Left renal cortex interstitium (tissue), 4 donors: ENCODE measurements at regions not wholly inside any gene's neighbourhood (a gene's known extent, or its start where the extent isn't known, plus 50 kb on each side); places are given as distances from the start of the nearest gene placed in this dataset.

Source experiments
- DNase-seq, 4 donors: peaks; one replicate each; pipeline ENCODE4 v3.0.0-alpha.2; 2013; ENCODE audit warnings: low read depth in 4 of 4, low spot score in 2 of 4, missing footprints in 1 of 4

DNA sequence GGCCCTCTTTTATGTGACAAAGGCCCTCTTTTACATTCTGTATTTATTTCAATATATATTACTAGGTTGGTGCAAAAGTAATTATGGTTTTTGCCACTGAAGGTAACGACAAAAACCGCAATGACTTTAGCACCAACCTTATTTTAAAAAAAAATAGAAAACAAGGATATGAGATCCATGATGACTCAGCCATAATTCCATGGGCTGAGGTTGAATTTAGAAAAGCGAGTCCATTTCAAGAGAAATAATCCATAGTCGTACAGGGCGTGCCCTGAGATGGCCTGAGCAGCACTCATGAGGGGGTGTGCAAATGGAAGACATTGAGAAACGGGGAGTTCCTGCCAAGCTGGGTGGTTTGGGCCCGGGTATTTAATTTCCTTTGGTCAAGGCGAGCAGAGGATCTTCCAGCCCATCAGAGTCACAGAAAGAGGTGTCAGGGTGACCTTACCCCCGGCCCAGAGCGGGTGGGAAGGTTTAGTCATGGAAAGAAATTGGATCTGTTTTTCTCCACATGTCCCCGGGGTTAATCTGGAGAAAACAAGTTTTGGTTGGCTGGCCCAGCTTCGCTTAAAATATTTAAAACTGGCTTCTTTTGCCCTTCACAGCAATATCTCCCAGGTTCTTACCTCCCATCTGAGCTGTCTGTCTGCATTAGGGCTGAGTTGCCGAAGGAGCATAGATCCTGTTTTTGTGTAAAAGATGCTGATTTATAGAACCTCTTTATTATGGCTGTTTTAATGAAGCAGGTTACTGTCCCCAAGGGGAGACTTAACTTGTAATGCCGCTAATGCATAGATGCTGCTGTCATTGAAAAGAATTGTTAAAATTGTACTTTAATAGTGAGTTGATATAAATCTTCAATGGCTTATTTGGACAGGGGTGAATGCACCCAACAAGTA, 255.6 kb downstream of the PREX1 start:
- DNase-seq, result no peak

DNA sequence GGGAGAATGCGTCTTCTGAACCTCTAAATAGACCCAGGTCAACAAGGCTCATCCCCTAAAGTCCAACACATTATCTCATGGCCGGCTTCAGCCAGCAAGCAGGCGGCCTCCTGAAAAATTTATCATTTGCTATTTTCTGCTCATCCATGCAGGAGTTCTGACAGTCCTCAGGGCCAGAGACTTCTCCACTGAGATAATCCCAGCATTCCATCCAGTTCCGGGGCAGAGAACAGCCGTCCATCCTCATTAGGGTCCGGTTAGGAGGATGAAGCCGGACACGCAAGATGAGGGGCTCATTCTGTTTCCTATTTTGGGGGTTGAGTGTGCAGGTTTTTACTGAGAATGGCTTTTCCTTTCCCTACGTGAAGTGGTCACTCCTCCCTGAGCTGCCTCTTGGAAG, 258.1 kb downstream of the PREX1 start:
- DNase-seq, result no peak

DNA sequence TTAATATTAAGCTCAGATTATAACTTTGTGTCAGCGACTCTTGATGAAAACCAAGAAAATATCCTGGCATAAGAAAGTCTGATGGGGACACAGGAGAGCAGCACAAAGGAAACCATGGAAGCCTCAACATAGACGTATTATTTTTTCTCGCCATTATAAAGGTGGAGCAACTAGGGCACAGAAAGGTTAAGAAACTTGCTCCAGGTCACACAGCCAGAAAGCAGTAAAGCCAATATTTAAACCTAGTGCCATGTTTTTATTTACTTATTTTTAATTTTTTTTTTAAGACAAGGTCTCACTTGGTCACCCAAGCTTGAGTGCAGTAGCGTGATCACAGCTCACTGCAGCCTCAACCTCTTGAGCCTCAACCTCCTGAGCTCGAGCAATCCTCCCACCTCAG, 259.3 kb downstream of the PREX1 start:
- DNase-seq, result no peak

- DNase-seq, result no peak
Measured at GRCh38 chr20:48567145-48567544, 260.7 kb downstream of the PREX1 start.

- no peak for DNase-seq
Measured at GRCh38 chr20:48564982-48565539, 262.7 kb downstream of the PREX1 start.

- DNase-seq, result no peak
Measured at GRCh38 chr20:48563191-48563870, 264.5 kb downstream of the PREX1 start.

- DNase-seq, result no peak
Measured at GRCh38 chr20:48562586-48563116, 265.1 kb downstream of the PREX1 start.

- no peak for DNase-seq
Measured at GRCh38 chr20:48558906-48559305, 268.9 kb downstream of the PREX1 start.

- no peak for DNase-seq
Measured at GRCh38 chr20:48557380-48557779, 270.4 kb downstream of the PREX1 start.

- DNase-seq, result no peak
Measured at GRCh38 chr20:48556956-48557355, 270.8 kb downstream of the PREX1 start.

- no peak for DNase-seq
Measured at GRCh38 chr20:48552550-48552949, 275.2 kb downstream of the PREX1 start.

- no peak for DNase-seq
Measured at GRCh38 chr20:48550814-48551213, 277.0 kb downstream of the PREX1 start.

GRCh38 chr20:48547664-48548063, 280.1 kb downstream of the PREX1 start:
- no peak for DNase-seq

DNA sequence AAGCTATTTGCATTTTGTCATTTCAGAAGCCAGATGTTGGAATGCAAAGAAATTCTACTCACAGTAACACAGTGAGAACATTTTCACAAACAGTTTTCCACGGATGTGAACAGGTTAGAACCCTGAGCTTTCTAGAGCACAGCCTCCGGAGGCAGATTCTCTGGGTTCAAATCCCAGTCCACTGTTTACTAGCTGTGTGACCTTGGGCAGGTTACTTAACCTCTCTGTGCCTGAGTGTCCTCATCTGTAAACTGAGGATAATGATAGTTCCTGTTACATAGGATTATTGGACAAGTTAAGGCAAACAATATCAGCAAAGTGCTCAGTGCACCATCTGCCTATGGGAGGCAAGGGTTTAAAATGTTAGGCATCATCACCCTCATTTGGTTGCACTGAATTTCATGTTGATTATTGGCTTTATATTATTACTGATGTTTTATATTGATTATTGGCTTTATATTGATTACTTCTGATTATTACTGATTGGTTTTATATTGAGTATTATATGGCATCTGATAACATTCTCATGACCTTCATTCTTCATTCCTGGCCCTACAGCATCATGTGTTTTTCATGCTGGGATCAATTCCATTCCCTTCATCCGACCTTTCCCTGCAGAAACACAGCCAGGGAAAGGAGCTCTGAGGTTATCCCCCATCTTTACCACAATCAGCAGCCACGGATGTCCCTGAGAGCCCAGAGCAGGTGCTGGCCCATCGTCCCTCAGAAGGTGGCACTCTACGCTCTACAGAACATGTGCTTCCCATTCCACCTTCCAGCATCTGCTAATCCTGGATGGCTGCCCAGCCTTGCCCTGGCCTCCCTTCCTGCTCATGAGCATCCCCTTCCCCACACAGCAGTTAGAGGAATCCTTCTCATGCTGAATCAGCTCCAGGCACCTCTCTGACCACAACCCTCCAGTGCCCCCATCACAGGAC, 283.1 kb downstream of the PREX1 start:
- no peak for DNase-seq

DNA sequence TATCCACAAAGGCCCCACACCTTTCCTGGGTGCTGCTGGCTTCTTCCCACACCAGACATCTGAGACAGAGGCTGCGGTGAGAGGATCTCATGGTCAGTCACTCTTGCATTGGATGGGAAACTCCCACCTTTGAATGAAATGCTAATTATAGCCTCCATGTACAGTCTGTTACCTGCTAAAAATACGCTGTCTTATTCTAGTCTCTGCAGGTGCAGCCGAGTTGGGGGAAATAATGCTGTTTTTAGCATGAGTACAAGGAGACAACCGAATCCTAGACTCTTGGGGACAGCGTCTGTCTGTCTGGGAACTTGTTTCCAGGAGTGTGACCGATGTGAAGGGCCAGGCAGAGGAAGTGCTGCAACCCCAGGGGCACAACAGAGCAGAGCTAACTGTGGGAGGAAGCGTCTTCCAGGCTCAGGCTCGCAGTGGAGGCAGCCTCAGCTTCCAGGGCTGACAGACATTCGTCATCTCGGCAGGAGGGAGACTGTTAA, 286.2 kb downstream of the PREX1 start:
- DNase-seq, result no peak

DNA sequence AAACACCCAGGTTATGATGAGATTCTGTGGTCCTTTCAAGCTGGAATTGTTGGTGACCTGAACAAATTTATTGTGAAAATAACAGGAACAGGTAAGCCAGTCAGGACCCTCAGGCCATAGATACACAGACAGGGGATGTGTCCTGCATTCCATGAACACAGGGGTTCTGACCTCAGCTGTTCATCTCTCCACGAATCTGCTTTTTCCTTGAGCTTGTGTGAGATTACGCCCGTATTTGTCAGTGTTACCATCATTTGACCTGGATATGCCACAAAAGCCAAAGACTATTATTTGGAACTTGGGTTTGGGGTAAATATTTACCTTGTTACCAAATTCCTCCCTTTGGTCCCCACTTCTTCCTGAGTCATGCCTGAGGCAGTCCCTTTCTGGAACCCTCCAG, 288.9 kb downstream of the PREX1 start:
- DNase-seq, result no peak

DNA sequence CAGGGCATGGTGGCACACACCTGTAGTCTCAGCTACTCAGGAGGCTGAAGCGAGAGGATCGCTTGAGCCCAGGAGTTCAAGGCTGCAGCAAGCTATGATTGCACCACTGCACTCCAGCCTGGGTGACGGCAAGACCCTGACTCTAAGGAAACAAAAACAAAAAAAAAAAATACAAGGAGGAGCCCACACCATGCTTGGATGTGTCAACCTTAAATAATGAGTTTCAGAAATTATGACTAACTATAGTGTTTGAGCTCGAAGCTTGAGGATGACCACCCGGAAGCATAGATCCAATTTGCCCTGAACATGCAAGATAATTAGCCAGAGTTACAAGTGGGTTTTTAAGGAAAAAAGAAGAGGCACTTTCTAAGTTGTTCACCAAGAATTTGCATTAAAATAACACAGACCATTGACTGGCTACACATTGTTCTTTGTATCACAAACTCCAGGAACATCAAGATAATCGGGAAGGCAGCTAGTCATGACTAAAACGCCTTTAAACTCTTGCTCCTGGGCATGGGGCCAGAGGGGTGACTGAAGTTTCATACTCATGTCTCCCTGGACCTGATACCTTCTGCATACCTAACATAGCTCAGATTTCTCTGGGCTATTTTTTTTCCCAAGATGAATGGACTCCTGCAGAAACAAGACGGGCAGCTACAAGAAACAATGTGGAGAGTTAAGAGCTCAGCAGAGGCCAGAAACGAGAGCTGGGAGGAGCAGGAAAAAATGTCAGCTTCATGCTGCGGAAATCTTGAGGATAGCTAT, 289.6 kb downstream of the PREX1 start:
- no peak for DNase-seq

DNA sequence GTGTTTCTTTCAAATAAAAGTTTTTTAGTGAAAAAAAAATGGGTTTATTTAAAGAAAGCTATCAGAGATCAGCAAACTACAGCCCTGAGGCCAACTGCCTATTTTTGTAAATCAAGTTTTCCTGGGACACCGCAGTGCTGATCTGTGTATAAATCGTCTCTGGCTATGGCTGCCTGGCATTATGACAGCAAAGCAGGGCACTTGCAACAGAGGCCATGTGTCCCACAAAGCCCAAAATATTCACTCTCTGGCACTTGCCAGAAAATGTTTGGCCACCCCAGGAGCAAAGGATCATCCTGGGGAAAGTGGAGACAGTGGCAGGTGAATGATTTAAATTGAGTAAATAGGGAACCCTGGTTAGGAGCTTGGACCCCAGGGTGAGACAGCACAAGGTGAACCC, 291.6 kb downstream of the PREX1 start:
- no peak for DNase-seq

DNA sequence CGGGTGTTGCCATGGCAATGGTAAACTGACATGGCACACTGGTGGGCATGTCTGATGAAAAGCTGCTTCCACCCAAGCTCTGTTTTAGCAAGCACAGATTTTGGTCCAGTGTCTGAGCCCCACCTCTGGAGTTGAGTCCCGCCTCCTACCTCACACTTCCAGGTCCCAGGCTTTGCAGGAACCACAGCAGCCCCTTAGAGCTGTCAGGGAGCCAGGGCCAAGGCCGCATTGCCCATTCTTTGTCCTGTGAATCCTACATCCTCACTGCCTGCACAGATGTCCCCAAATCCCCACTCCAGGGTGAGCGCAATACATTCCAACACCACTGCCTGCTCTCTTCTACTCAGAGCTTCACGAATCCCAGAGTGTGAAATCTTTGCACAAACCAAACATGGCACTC, 292.2 kb downstream of the PREX1 start:
- no peak for DNase-seq

DNA sequence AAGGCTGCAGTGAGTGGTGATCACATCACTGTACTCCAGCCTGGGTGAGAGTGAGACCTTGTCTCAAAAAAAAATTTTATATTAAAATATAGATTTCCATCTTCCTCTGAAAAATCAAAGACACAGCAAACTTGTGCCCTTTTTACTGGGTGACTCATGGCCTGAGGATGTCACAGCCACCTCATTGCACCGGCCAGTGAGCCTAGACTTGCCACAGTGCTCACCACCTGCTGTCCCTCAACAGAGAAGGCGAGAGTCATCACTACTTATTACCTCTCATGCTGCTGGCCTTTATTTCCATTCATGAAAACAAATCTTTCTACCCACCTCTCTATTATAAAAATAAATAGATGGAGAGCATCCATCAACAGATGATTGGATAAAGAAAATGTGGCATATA, 295.8 kb downstream of the PREX1 start:
- no peak for DNase-seq
